Activated naive CD4-positive, alpha-beta T cell treated with anti-CD3 and anti-CD28 coated beads, Interleukin-2, amount 50 U/mL, for 72 hours (primary cell): ENCODE measurements at regions not wholly inside any gene's neighbourhood (a gene's known extent, or its start where the extent isn't known, plus 50 kb on each side); places are given as distances from the start of the nearest gene placed in this dataset.

Source experiments
- ATAC-seq, 2 donors: fragments of 150-1000 bp; cut with Tn5 transposase; 2 replicates each; pipeline ENCODE4 v1.10.0; 2021; ENCODE audit warnings: mild to moderate bottlenecking in 2 of 2, moderate library complexity in 2 of 2
- DNase-seq, 2 donors: peaks; one replicate each; pipeline ENCODE4 v3.0.0; 2021 to 2022; ENCODE audit warnings: low spot score in 2 of 2
- H3K27ac Mint-ChIP-seq, 2 donors: one replicate each; pipeline ENCODE4 v1.8.0; 2022; ENCODE audit warnings: mild to moderate bottlenecking in 2 of 2, mixed read lengths in 2 of 2
- H3K36me3 Mint-ChIP-seq, 2 donors: one replicate each; pipeline ENCODE4 v1.8.0; 2022; ENCODE audit warnings: mixed read lengths in 2 of 2
- H3K9me3 Mint-ChIP-seq, 2 donors: one replicate each; pipeline ENCODE4 v1.8.0; 2022; ENCODE audit warnings: mixed read lengths in 2 of 2

DNA sequence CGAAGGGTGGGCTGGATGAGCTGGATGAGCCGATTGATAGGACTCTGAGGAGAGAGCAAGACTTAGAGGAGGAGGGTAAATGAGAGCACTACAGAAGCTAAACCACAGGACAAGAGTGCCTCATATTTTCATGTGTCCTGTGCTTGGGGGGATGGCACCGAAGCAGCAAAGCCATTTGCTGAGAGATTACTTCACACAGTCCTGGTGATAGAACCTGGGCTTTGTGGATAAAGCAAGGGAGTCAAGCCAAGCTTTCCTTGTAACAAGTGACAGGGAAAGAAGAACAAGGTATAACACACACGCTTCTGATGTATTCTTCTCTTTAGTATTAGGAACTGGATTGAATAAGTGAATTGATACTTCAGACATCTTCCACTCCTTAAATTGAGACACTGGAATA, 253.7 kb downstream of the ANKRD7 start:
- Mint-ChIP-seq H3K36me3 (peaks cover 0 to 4% of the 10 kb centered on the region in 2 donors), H3K9me3 (peaks cover 10 to 25% of the 10 kb centered on the region in 2 donors), H3K27ac (no peak overlapping the region)
- no peak for DNase-seq
- ATAC-seq: no peak

DNA sequence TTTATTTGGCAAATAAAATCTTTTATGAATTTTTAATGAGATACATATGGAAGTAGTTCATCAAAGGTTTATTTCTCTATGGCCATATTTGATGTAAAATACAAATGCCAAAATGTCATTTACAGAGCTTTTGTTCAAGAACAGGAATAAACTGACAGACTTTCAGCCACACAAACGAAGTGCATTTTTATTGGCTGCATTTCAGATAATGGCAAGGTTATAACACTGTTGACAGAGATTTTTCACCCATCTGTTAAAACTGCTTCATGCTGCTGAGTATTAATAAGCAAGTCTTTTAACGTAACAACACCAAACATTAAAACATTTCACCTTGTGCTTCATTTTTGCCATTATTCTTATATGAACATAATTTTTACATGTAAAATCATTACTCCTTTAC, 254.4 kb downstream of the ANKRD7 start:
- ATAC-seq: no peak
- Mint-ChIP-seq H3K36me3 (peaks cover 0 to 4% of the 10 kb centered on the region in 2 donors), H3K9me3 (peaks cover 9 to 23% of the 10 kb centered on the region in 2 donors), H3K27ac (no peak overlapping the region)
- no peak for DNase-seq

DNA sequence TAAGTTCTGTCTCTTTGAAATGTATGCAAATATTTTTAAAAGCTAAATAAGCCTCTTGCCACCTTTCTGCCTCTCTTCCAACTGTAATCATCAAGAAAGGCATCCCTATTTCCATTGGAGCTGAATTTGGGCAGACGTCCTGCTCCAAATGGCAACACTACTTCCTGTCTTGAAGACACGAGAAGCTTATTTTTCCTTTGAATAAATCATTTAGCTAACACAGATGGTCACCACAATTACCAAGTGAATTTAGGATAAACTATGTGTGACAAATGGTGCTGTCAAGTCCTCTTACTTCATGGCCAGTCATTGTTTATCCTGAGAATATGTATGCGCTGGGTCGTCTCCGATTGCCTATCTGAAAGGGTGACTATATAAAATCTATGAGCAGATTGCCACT, 268.0 kb downstream of the ANKRD7 start:
- peaks cover 0 to 7% of the 10 kb centered on the region in 2 donors for H3K9me3 Mint-ChIP-seq
- DNase-seq (no peak), ATAC-seq (no peak)
- no peaks in the 10 kb centered on the region for H3K36me3 Mint-ChIP-seq
- no peak overlapping the region for H3K27ac Mint-ChIP-seq

DNA sequence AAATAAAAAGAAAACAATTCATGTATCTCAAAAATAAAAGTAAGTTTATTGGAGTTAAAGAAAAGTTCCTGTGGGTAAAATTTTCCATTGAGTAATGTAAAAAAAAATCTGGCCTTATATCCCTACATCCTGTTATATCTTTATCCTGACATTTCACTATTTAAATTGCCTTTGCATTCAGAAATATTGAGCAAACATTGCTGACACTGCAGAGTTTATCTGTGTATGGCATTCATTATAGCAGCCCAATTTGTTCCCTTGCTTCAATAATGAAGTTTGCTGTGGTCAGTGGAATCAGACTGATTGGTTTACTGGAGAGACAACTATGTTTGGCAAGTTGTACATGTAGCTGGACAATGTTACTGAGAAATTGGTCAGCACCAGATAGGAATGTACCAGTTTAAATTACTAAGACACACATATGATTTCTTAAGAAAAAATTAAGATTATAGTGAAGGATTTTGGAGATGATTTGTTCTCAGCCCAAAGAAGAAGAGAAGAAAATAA, 271.7 kb downstream of the ANKRD7 start:
- ATAC-seq (no peak), DNase-seq (no peak)
- no peaks in the 10 kb centered on the region for H3K36me3 Mint-ChIP-seq
- no peak overlapping the region for H3K27ac Mint-ChIP-seq
- peaks cover 0 to 3% of the 10 kb centered on the region in 2 donors for H3K9me3 Mint-ChIP-seq

DNA sequence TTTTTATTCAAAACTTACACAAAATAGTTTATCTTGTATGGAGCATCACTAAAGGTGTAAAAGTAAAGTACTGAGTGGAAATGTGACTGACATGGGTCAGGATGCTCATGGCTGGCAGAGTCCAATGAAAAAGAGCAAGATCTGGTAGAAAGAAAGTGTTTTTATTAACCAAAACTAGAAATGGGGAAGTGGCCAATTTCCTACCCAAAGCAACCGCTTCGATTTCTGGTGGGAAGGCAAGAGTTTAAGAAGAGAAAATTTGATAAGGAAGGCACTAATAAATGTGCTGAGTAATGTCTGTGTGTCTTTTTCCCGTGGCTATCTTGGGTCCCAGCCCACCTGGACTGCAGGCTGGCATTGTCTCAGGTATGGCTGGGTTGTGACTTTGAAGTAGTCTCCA, 277.7 kb downstream of the ANKRD7 start:
- Mint-ChIP-seq H3K9me3 (peaks cover 3 to 8% of the 10 kb centered on the region in 2 donors), H3K27ac (no peak overlapping the region), H3K36me3 (no peaks in the 10 kb centered on the region)
- no peak for DNase-seq
- no peak for ATAC-seq

DNA sequence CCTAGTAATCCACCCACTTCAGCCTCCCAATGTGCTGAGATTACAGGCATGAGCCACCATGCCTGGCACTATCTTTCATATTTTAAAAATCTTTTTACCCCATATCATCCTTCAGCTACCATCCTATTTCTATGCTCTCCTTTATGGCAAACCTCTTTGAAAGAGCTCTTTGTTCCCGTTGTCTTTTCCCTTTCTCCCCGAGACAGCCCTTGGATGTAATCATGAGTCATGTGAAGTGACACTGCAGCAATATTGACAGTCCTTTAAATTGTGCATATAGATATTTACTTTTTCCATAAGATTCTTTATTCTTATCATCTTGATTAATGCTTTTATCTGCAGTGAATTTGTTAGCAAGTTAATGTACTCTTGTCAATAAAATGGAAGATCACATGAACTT, 286.6 kb downstream of the ANKRD7 start:
- Mint-ChIP-seq H3K36me3 (no peaks in the 10 kb centered on the region), H3K27ac (no peak overlapping the region), H3K9me3 (no peaks in the 10 kb centered on the region)
- ATAC-seq (no peak), DNase-seq (no peak)

DNA sequence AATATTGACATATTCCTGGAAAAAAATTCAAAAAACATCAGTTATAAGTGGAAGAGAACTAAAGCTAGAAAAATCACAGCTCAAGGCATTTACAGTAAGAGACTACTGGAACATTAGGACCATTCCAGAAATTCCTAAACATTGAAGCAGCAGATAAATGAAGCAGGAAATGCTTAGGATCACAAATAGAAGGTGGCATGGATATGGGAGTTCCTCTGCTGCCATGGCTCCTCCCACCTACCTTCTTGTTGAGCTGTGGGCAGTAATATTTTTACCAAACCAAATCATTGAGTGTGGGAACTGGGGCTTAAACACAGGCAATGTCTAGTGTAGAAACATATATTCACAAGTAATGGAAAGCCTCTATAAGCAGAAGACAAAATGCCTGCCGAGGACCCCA, 292.8 kb downstream of the ANKRD7 start:
- Mint-ChIP-seq H3K9me3 (no peaks in the 10 kb centered on the region), H3K36me3 (no peaks in the 10 kb centered on the region), H3K27ac (no peak overlapping the region)
- DNase-seq: no peak
- ATAC-seq: no peak

DNA sequence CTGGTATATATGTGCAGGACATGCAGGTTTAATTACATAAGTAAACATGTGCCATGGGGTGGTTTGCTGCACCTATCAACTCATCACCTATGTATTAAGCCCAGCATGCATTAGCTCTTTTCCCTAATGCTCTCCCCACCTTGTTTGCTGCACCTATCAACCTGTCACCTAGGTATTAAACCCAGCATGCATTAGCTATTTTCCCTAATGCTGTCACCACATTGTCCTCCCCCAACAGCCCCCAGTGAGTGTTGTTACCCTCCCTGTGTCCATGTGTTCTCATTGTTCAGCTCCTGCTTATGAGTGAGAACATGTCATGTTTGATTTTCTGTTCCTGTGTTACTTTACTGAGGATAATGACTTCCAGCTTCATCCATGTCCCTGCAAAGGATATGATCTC, 300.5 kb downstream of the ANKRD7 start:
- H3K27ac Mint-ChIP-seq: no peak overlapping the region
- no peak for DNase-seq
- peaks cover 8 to 11% of the 10 kb centered on the region in 2 donors for H3K9me3 Mint-ChIP-seq
- ATAC-seq: no peak
- no peaks in the 10 kb centered on the region for H3K36me3 Mint-ChIP-seq

DNA sequence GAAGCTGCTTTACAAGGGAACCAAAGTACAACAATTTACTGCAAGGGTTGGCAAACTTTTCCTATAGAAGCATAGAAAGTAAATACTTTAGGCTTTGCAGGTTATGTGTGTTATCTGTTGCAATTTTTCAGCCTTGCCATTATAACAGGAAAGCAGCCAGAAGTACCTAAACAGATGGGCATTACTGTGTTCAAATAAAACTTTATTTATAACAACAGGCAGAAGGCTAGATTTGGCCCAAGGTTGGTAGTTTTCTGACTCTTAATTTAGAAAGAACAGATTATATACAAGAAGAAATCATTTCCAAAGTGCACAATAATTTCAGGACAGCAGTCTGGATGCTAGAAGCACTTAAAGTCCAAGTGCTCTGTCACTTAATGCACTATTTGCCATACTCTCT, 307.1 kb downstream of the ANKRD7 start:
- DNase-seq (no peak), ATAC-seq (no peak)
- H3K9me3 Mint-ChIP-seq: peaks cover 0 to 10% of the 10 kb centered on the region in 2 donors
- no peaks in the 10 kb centered on the region for H3K36me3 Mint-ChIP-seq
- H3K27ac Mint-ChIP-seq: no peak overlapping the region

DNA sequence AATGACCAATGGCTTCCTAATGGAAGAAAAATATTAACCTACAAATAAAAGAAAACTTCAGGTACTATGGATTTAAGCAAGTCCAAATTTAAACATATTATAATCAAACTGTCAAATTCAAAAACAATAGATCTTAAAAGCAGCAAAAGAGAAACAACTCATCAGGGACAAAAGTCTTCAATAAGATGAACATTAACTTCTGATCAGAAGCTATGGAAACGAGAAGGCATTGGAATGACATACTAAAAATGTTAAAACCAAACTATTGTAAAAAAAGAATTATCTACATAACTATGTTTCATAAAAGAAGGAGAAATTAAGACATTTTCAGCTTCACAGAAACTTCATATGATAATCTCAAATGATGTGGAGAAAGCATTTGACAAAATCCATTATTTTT, 334.7 kb downstream of the ANKRD7 start:
- DNase-seq: no peak
- Mint-ChIP-seq H3K36me3 (no peaks in the 10 kb centered on the region), H3K27ac (no peak overlapping the region), H3K9me3 (peaks cover 4 to 10% of the 10 kb centered on the region in 2 donors)
- no peak for ATAC-seq

DNA sequence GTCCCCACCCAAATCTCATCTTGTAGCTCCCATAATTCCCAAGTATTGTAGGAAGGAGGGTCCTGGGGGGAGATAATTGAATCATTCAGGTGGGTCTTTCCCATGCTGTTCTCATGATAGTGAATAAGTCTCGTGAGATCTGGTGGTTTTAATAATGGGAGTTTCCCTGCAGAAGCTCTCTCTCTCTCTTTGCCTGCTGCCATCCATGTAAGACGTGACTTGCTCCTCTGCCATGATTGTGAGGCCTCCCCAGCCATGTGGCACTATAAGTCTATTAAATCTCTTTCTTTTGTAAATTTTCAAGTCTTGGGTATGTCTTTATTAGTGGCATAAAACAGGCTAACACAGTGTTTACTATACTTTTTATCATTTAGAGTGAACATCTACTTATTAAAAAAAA, 338.8 kb downstream of the ANKRD7 start:
- Mint-ChIP-seq H3K36me3 (no peaks in the 10 kb centered on the region), H3K9me3 (peaks cover 4 to 5% of the 10 kb centered on the region in 2 donors), H3K27ac (no peak overlapping the region)
- DNase-seq (no peak), ATAC-seq (no peak)

DNA sequence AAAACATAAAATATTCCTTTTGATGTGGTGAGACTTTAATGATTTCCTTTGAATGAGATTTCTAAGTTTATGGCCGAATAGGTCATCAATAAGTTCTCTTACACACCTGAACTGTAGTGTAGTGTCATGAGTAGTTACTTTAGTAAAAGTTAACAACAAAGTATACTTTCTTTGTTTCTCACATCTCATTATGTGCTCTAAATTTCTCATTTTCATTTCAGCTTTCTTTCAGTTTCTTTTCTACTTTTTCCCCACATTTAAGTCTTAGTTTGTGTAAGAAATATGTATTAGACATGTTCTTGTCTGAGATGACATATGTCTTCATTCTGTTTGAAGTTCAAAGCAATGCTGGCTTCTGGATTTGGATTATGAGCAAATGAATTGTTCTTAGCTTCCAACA, 348.1 kb downstream of the ANKRD7 start:
- ATAC-seq (no peak), DNase-seq (no peak)
- Mint-ChIP-seq H3K27ac (no peak overlapping the region), H3K9me3 (peaks cover 0 to 3% of the 10 kb centered on the region in 2 donors), H3K36me3 (no peaks in the 10 kb centered on the region)

DNA sequence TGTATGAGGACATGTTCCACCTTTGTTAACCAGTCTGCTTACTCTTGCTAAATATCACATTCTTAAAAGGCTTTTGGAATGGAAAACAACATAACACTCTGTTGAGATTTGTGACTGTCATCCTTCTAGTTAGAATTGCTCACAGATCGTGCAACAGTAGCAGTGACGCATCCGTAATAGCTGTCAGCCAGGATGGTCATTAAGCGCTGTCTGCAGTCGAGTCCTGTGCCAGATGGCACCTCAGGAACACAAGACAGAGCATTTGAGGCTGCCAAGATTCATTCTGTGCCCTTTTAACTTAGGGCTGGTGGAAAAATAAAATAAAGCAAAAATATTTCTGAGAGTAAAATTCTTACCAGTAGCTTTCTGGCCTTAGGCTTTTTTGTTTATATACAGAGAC, 348.6 kb downstream of the ANKRD7 start:
- peaks cover 0 to 3% of the 10 kb centered on the region in 2 donors for H3K9me3 Mint-ChIP-seq
- no peak for DNase-seq
- ATAC-seq: no peak
- no peaks in the 10 kb centered on the region for H3K36me3 Mint-ChIP-seq
- no peak overlapping the region for H3K27ac Mint-ChIP-seq

DNA sequence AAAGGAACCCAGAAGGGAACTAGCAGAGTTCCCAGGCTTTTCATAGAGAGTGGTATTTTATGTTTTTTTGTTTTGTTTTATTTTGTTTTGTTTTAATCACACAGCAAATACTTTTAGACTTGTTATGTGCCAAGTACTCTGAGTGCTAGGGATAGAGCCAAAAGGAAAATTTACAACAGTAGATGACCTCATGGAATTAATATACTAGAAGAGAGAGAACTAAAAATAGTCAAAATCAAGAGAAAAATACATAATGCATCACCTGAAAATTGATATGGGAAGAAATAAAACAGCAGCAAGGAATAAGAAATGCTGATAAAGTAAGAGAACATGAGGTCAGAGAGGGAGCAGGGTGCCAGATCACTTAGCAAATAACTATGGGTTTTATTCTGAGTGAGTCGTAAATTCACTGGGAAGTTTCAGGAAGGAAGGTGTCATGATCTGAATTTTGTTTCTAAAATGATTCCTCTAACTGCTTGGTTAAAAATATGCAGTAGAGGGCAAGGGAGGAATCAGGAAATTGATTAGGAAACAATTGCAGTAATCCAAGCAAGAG, 351.0 kb downstream of the ANKRD7 start:
- ATAC-seq: no peak
- Mint-ChIP-seq H3K9me3 (peaks cover 0 to 3% of the 10 kb centered on the region in 2 donors), H3K36me3 (no peaks in the 10 kb centered on the region), H3K27ac (no peak overlapping the region)
- DNase-seq: no peak

DNA sequence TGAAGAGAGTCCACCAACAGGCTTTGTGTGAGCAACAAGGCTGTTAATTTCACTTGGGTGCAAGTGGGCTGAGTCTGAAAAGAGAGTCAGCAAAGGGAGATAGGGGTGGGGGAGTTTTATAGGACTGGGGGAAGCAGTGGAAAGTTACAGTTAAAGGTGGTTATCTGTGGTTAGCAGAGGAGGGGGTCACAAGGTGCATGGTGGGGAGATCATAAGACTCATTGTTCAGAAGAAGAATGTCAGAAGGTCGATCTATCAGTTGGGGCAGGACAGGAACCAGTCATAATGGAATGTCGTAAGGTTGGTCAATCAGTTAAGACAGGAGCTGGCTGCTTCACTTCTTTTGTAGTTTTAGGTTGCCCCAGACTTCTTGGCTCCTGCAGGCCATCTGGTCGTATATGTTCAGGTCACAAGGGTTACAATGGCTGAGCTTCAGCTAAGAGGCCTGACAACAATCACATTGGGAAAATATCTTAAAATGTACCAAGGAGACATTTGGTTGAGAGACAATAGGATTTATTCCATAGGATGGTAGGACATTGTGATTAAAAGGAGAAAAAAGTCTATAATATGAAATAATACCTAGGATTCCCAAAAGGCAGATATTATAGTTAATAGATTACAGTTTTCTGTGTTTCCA, 356.4 kb downstream of the ANKRD7 start:
- no peak for DNase-seq
- Mint-ChIP-seq H3K9me3 (peaks cover 3 to 9% of the 10 kb centered on the region in 2 donors), H3K36me3 (peaks cover 0 to 2% of the 10 kb centered on the region in 2 donors), H3K27ac (no peak overlapping the region)
- ATAC-seq: no peak

DNA sequence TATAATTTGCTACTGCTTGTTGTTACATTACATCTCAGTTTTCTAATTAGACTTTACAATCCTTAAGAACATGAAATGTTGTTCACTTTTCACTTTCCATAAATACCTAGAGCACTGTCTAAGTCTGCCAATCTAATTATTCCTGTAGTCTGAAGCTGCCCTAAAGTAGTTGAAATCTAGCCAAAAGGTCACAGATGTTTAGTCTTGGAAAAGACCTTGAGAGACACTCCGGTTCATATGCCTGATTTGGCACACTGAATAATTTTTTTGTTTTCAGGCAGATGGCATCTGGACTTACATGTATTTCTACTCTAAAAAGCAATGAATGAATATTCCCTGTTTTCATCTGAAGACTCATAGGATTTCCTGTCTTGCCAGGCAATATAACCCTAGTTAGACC, 359.1 kb downstream of the ANKRD7 start:
- H3K27ac Mint-ChIP-seq: no peak overlapping the region
- H3K9me3 Mint-ChIP-seq: peaks cover 8 to 21% of the 10 kb centered on the region in 2 donors
- ATAC-seq (no peak), DNase-seq (no peak)
- peaks cover 0 to 5% of the 10 kb centered on the region in 2 donors for H3K36me3 Mint-ChIP-seq

DNA sequence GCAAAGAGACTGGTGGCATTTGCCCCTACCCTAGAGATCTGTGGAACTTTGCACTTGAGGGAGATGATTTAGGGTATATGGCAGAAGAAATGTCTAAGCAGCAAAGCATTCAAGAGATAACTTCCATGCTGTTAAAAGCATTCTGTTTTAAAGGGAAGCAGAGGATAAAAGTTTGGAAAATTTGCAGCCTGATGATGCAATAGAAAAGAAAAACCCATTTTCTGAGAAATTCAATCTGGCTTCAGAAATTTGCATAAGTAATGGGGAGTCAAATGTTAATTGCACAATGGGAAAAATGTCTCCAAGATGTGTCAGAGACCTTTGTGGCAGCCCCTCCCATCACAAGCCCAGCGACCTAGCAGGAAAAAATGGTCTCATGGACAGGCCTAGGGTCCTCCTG, 361.7 kb downstream of the ANKRD7 start:
- no peak overlapping the region for H3K27ac Mint-ChIP-seq
- no peak for DNase-seq
- ATAC-seq: no peak
- H3K36me3 Mint-ChIP-seq: peaks cover 5 to 7% of the 10 kb centered on the region in 2 donors
- H3K9me3 Mint-ChIP-seq: peaks cover 18 to 33% of the 10 kb centered on the region in 2 donors

DNA sequence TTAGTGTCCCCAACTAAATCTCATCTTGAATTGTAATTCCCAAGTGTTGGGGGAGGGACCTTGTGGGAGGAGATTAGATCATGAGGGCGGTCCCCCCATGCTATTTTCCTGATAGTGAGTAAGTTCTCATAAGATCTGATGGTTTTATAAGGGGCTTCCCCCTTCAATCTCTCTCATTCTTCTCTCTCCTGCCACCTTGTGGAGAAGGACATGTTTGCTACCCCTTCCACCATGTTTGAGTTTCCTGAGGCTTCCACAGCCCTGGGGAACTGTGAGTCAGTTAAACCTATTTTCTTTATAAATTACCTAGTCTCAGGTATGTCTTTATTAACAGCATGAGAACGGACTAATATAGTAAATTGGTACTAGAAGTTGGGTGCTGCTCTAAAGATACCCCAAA, 365.6 kb downstream of the ANKRD7 start:
- ATAC-seq (no peak), DNase-seq (peak in 1 of 2 donors; percentile 7)
- no peak overlapping the region for H3K27ac Mint-ChIP-seq
- H3K36me3 Mint-ChIP-seq: peaks cover 5 to 7% of the 10 kb centered on the region in 2 donors
- H3K9me3 Mint-ChIP-seq: peaks cover 15 to 28% of the 10 kb centered on the region in 2 donors
